ENCODE measurements at regions not wholly inside any gene's neighbourhood (a gene's known extent, or its start where the extent isn't known, plus 50 kb on each side); places are given as distances from the start of the nearest gene placed in this dataset.
"Not testable (repeated sequence)": the region's sequence is repeated elsewhere in the genome, so short reads cannot be mapped to it uniquely, and the experiment has no call there.

GRCh38 chr9:101838988-101839387 is 100.5 kb upstream of the GRIN3A start:
- WGBS, 2 experiments (ENCODE audit: extremely low coverage in 1 of 2, insufficient coverage in 1 of 2, insufficient read length in 1 of 2, insufficient replicate concordance in 2 of 2, low coverage in 1 of 2, low lambda C conversion rate in 2 of 2, missing lambda C conversion rate in 1 of 2), result 97% methylated on average over 4 of the region's 4 CpGs; no CpG with 5 or more reads in 1 of the 2 experiments
- DNase-seq (ENCODE audit: low read depth in 1 of 2, low spot score in 2 of 2); H3K14ac ChIP-seq (ENCODE audit: insufficient read length); H3K79me2 ChIP-seq (ENCODE audit: control insufficient read depth in 1 of 2, insufficient read depth in 2 of 2, low read length in 2 of 2); H3K4me2 ChIP-seq (ENCODE audit: insufficient read depth in 1 of 2, low read depth in 2 of 2, low read length in 2 of 2); H3K23ac ChIP-seq (ENCODE audit: insufficient read length); H4K8ac ChIP-seq (ENCODE audit: extremely low read depth, insufficient read depth, low read length); CTCF ChIA-PET (ENCODE audit: partially characterized antibody); H3K4me1 ChIP-seq (replicated peaks in 1 of 4; ENCODE audit: control insufficient read depth in 3 of 4, insufficient read depth in 4 of 4, low read length in 3 of 4); H2BK15ac ChIP-seq (ENCODE audit: low read length); H3K27ac ChIP-seq (ENCODE audit: low read depth, low read length); H4K91ac ChIP-seq (replicated peaks; ENCODE audit: insufficient read length, low read length); H2BK20ac ChIP-seq (ENCODE audit: low read length); H3K27me3 ChIP-seq (replicated peaks in 1 of 4; ENCODE audit: control insufficient read depth in 3 of 4, extremely low read depth in 1 of 4, insufficient read depth in 3 of 4, low read length in 3 of 4); H2BK5ac ChIP-seq (ENCODE audit: low read depth, low read length); H2AFZ ChIP-seq (ENCODE audit: low read length); H3K79me1 ChIP-seq (ENCODE audit: low read depth, low read length); H4K20me1 ChIP-seq (replicated peaks in 1 of 2; ENCODE audit: control insufficient read depth in 1 of 2, insufficient read depth in 2 of 2, low read length in 2 of 2); POLR2A ChIA-PET (ENCODE audit: partially characterized antibody); H3K4me3 ChIP-seq (ENCODE audit: extremely low read depth in 1 of 4, insufficient read depth in 2 of 4, low read depth in 3 of 4, low read length in 4 of 4); H4K5ac ChIP-seq (ENCODE audit: insufficient read length, low read depth, low read length); H3K36me3 ChIP-seq (ENCODE audit: control insufficient read depth in 2 of 4, insufficient read depth in 4 of 4, low read length in 3 of 4); H2BK120ac ChIP-seq (replicated peaks; ENCODE audit: low read depth, low read length); H3K56ac ChIP-seq (replicated peaks; ENCODE audit: insufficient read length, low read depth, low read length); H2BK12ac ChIP-seq (ENCODE audit: low read depth, low read length); FAIRE-seq; H3K9me3 ChIP-seq (ENCODE audit: insufficient read depth in 2 of 2, low read depth in 1 of 2, low read length in 1 of 2); H2AK5ac ChIP-seq (ENCODE audit: low read depth, low read length); H3K4ac ChIP-seq (replicated peaks; ENCODE audit: insufficient read length, low read depth, low read length); H3K23me2 ChIP-seq (ENCODE audit: low read depth, low read length); H3K18ac ChIP-seq (ENCODE audit: extremely low read depth, low read length); H3K9ac ChIP-seq (replicated peaks in 1 of 4; ENCODE audit: extremely low read depth in 1 of 4, low read depth in 3 of 4, low read length in 3 of 4): not testable (repeated sequence)

Measured in H1 (cell line).